A549 (cell line): ENCODE measurements at regions not wholly inside any gene's neighbourhood (a gene's known extent, or its start where the extent isn't known, plus 50 kb on each side); places are given as distances from the start of the nearest gene placed in this dataset.

Experiments used
- ATAC-seq, 2 experiments: fragments of 200-7000 bp in 1 of 2; fragments of >200 bp in 1 of 2; cut with Nextera tagmentation in 1 of 2; cut with Tn5 transposase in 1 of 2; 3 replicates each; pipeline versions ENCODE4 v1.8.0 to v1.9.1; 2018 to 2020; ENCODE audit warnings: mild to moderate bottlenecking in 1 of 2, moderate library complexity in 1 of 2
- CTCF ChIA-PET: fragments of 300-600 bp; sonication (Branson Sonifier 250); formaldehyde crosslinking; extraction: SDS; loops from one replicate; lab custom pipeline; 2021; ENCODE audit warnings: antibody characterized with exemption, inconsistent platforms; lab: Yijun Ruan, JAX
- POLR2A ChIA-PET: fragments of 350-600 bp; formaldehyde crosslinking; extraction: SDS; loops from one replicate; lab custom pipeline; 2021; ENCODE audit warnings: antibody characterized with exemption, inconsistent platforms; lab: Yijun Ruan, JAX
- DNase-seq, 2 experiments: peaks; one replicate each; pipeline versions ENCODE4 v3.0.0 to v3.0.0-alpha.2; 2011 to 2016; ENCODE audit warnings: low read depth in 1 of 2, low spot score in 1 of 2
- FAIRE-seq: peaks from 2 replicates; lab custom pipeline; 2011; peaks lifted over from hg19 to GRCh38; lab: Jason Lieb, UNC
- H3K27ac ChIP-seq, 2 experiments: fragments of >200 bp; sonication (Bioruptor Twin); formaldehyde crosslinking; 3 replicates each; pipeline ENCODE4 v1.5.1; 2016 to 2017
- H3K4me1 ChIP-seq: fragments of >200 bp; sonication (Bioruptor Twin); formaldehyde crosslinking; 3 replicates; pipeline ENCODE4 v1.6.1; 2016
- H3K4me2 ChIP-seq: fragments of >200 bp; sonication (Bioruptor Twin); formaldehyde crosslinking; 3 replicates; pipeline ENCODE4 v1.6.1; 2016
- H3K4me3 ChIP-seq: fragments of >200 bp; sonication (Bioruptor Twin); formaldehyde crosslinking; 3 replicates; pipeline ENCODE4 v1.5.1; 2016
- H3K9me3 ChIP-seq: fragments of >200 bp; sonication (Bioruptor Twin); formaldehyde crosslinking; 3 replicates; pipeline ENCODE4 v1.6.1; 2016
- ATOH8 ChIP-seq: fragments of 250-450 bp; sonication (Bioruptor Pico); IDR thresholded peaks from 2 replicates; pipeline ENCODE4 v1.5.0; 2020; ENCODE audit warnings: low read depth, mild to moderate bottlenecking, moderate library complexity
- BCL3 ChIP-seq: fragments of >200 bp; sonication (Bioruptor Twin); formaldehyde crosslinking; IDR thresholded peaks from 3 replicates; pipeline ENCODE4 v1.6.1; 2016
- CBX2 ChIP-seq: fragments of 200-600 bp; sonication (generic); IDR thresholded peaks from 2 replicates; pipeline ENCODE4 v1.6.1; 2016; ENCODE audit warnings: low read depth, mild to moderate bottlenecking, borderline replicate concordance
- CBX8 ChIP-seq: fragments of 200-600 bp; sonication (generic); IDR thresholded peaks from 2 replicates; pipeline ENCODE4 v1.6.1; 2016
- CHD2 ChIP-seq: fragments of 150-350 bp; IDR thresholded peaks from 2 replicates; pipeline ENCODE4 v1.6.1; 2014; ENCODE audit warnings: low read length; ENCODE audit not compliant: partially characterized antibody
- CTCF ChIP-seq: fragments of >200 bp; sonication (Bioruptor Twin); formaldehyde crosslinking; IDR thresholded peaks from 3 replicates; pipeline ENCODE4 v1.5.1; 2016
- E2F6 ChIP-seq: IDR thresholded peaks from 2 replicates; pipeline ENCODE4 v1.6.1; 2012; ENCODE audit warnings: low read depth, borderline replicate concordance
- EP300 ChIP-seq, 2 experiments: fragments of >200 bp; sonication (Bioruptor Twin); formaldehyde crosslinking; IDR thresholded peaks; 2 replicates in 1 of 2; 3 replicates in 1 of 2; pipeline ENCODE4 v1.6.1; 2016 to 2017
- FOSB ChIP-seq: fragments of 250-450 bp; sonication (Bioruptor Pico); IDR thresholded peaks from 2 replicates; pipeline ENCODE4 v1.5.0; 2020; ENCODE audit warnings: mild to moderate bottlenecking, moderate library complexity
- HES2 ChIP-seq: fragments of >200 bp; sonication (Bioruptor Twin); formaldehyde crosslinking; IDR thresholded peaks from 2 replicates; pipeline ENCODE4 v1.6.1; 2016
- HMGXB4 ChIP-seq: fragments of 250-450 bp; sonication (Bioruptor Pico); IDR thresholded peaks from 2 replicates; pipeline ENCODE4 v1.5.0; 2021; ENCODE audit warnings: mild to moderate bottlenecking, moderate library complexity, borderline replicate concordance
- HOXB13 ChIP-seq: fragments of 250-450 bp; sonication (Bioruptor Pico); IDR thresholded peaks from 2 replicates; pipeline ENCODE4 v1.5.0; 2020; ENCODE audit warnings: low read depth, mild to moderate bottlenecking, moderate library complexity
- HOXB5 ChIP-seq: fragments of 250-450 bp; sonication (Bioruptor Pico); IDR thresholded peaks from 2 replicates; pipeline ENCODE4 v1.5.0; 2020; ENCODE audit warnings: mild to moderate bottlenecking, moderate library complexity
- KDM1A ChIP-seq: fragments of 200-600 bp; sonication (generic); IDR thresholded peaks from 2 replicates; pipeline ENCODE4 v1.6.1; 2016; ENCODE audit warnings: low read depth, mild to moderate bottlenecking
- MAX ChIP-seq: IDR thresholded peaks from 2 replicates; pipeline ENCODE4 v1.6.1; 2012
- NPAS2 ChIP-seq: fragments of 250-450 bp; sonication (Bioruptor Pico); IDR thresholded peaks from 2 replicates; pipeline ENCODE4 v1.8.0; 2022; ENCODE audit warnings: mild to moderate bottlenecking, moderate library complexity, borderline replicate concordance
- NR3C1 ChIP-seq: fragments of >200 bp; sonication (Bioruptor Twin); formaldehyde crosslinking; IDR thresholded peaks from 3 replicates; pipeline ENCODE4 v1.6.1; 2017
- REST ChIP-seq: fragments of 200-600 bp; sonication (generic); IDR thresholded peaks from 2 replicates; pipeline ENCODE4 v1.6.1; 2016; ENCODE audit warnings: antibody characterized with exemption, mild to moderate bottlenecking, moderate library complexity
- RFX5 ChIP-seq: fragments of 450-650 bp; IDR thresholded peaks from 2 replicates; pipeline ENCODE4 v1.7.1; 2014; ENCODE audit warnings: antibody characterized with exemption, mild to moderate bottlenecking, moderate library complexity
- TP53 ChIP-seq: fragments of 250-450 bp; sonication (Bioruptor Pico); IDR thresholded peaks from 2 replicates; pipeline ENCODE4 v1.5.0; 2021; ENCODE audit warnings: mild to moderate bottlenecking, moderate library complexity
- WGBS: methylation state at CpG from one replicate; pipeline ENCODE4 v1.1.6; 2017; ENCODE audit errors: missing lambda C conversion rate; 5-methylcytosine and 5-hydroxymethylcytosine counted together

GRCh38 chr12:93022603-93023340 is 93.7 kb upstream of the EEA1 start:
- WGBS, result 82% methylated on average over 6 of the region's 6 CpGs
- POLR2A ChIA-PET, result no interaction called here
- H3K9me3 ChIP-seq, result no peaks in the 10 kb centered on the region
- ATAC-seq, result no peak
- H3K4me1 ChIP-seq, result no peaks in the 10 kb centered on the region
- no peak overlapping the region for H3K4me2 ChIP-seq
- no peak for DNase-seq
- TF ChIP-seq FOSB (CRISPR knock-in tag), result no peak
- no peak for TF ChIP-seq E2F6
- TF ChIP-seq HOXB13 (CRISPR knock-in tag), result no peak
- no peak for TF ChIP-seq TP53
- no peak for TF ChIP-seq REST
- no peak for TF ChIP-seq HMGXB4 (CRISPR knock-in tag)
- TF ChIP-seq RFX5, result no peak
- TF ChIP-seq NPAS2 (CRISPR knock-in tag), result no peak
- TF ChIP-seq BCL3, result no peak
- TF ChIP-seq CTCF, result no peak
- TF ChIP-seq NR3C1, result no peak
- no peak for TF ChIP-seq ATOH8 (CRISPR knock-in tag)
- no peak for TF ChIP-seq CBX2
- no peak for TF ChIP-seq EP300 (IDR thresholded peaks at IDR 0.05)
- no peak for TF ChIP-seq CBX8
- no peak for TF ChIP-seq HOXB5 (CRISPR knock-in tag)
- TF ChIP-seq MAX, result no peak
- no peak for TF ChIP-seq HES2
- TF ChIP-seq KDM1A, result no peak
- no peak for TF ChIP-seq CHD2
- TF ChIP-seq, all 56 proteins: peak for 0
- CTCF ChIA-PET, result interaction anchor here (1.2 to 1.5 kb wide), 2 partner anchors 358 to 397 kb away, joined by 3 to 4 read pairs; no protein-coding TSS in a partner anchor
- H3K27ac ChIP-seq, result no peak overlapping the region
- H3K4me3 ChIP-seq, result no peak overlapping the region
- no peak for FAIRE-seq
